ENCODE measurements at regions not wholly inside any gene's neighbourhood (a gene's known extent, or its start where the extent isn't known, plus 50 kb on each side); places are given as distances from the start of the nearest gene placed in this dataset.

DNA sequence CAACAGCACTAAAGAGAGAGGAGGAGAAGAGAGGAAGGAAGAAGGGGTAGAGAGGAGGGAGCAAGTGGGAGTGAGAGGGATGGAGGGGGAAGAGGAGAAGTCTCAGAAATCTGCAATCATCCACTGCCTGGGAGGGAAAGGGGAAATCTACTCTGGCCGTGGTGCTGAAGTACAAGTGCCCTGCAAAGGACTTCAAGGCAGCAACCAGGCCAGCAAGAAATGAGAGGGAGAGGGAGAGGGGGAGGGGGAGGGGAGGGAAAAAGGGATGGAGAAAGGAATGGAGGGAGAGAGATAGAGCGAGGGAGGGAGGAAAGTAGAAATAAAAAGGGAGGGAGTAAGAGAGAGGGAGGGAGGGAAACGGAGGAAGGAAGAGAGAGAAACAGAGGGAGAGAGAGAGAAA, 130.8 kb upstream of the EEF2KMT start:
- TF ChIP-seq, protein P1, sequence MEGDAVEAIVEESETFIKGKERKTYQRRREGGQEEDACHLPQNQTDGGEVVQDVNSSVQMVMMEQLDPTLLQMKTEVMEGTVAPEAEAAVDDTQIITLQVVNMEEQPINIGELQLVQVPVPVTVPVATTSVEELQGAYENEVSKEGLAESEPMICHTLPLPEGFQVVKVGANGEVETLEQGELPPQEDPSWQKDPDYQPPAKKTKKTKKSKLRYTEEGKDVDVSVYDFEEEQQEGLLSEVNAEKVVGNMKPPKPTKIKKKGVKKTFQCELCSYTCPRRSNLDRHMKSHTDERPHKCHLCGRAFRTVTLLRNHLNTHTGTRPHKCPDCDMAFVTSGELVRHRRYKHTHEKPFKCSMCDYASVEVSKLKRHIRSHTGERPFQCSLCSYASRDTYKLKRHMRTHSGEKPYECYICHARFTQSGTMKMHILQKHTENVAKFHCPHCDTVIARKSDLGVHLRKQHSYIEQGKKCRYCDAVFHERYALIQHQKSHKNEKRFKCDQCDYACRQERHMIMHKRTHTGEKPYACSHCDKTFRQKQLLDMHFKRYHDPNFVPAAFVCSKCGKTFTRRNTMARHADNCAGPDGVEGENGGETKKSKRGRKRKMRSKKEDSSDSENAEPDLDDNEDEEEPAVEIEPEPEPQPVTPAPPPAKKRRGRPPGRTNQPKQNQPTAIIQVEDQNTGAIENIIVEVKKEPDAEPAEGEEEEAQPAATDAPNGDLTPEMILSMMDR (IDR thresholded peaks at IDR 0.05; ENCODE audit: low read depth, low read length), result no peak
- TF ChIP-seq POLR2A (IDR thresholded peaks at IDR 0.05; ENCODE audit: extremely low read depth, insufficient read length), result no peak
- TF ChIP-seq, protein P2, sequence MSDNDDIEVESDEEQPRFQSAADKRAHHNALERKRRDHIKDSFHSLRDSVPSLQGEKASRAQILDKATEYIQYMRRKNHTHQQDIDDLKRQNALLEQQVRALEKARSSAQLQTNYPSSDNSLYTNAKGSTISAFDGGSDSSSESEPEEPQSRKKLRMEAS (IDR thresholded peaks at IDR 0.05; ENCODE audit: low read depth, low read length), result no peak
- no peak for TF ChIP-seq MYC (IDR thresholded peaks at IDR 0.05; ENCODE audit: low read depth, low read length)
